ENCODE measurements at regions not wholly inside any gene's neighbourhood (a gene's known extent, or its start where the extent isn't known, plus 50 kb on each side); places are given as distances from the start of the nearest gene placed in this dataset.

DNA sequence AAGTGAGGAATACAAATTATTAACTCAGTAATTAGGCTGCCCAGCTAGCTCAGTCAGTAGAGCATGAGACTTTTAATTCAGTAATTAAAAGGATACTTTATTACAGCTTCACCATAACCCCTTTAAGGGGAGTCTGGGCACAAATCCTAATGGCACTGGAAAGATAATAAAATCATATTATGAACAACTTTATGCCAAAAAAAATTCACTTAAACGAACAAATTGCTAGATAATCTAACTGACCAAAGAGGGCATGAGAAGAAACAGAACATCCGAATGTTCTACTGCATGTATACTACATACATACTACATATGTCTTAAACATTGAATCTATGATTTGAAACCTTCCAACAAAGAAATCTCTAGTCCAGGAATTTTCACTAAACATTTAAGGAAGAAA, 159.5 kb downstream of the CYP26B1 start:
- DNase-seq (ENCODE audit: low spot score in 2 of 2, unreplicated experiment in 2 of 2) = no peak
- Mint-ChIP-seq H3K36me3 (peaks cover 2% of the 10 kb centered on the region), H3K27me3 (ENCODE audit: low read depth) (no peaks in the 10 kb centered on the region), H3K9me3 (peaks cover 18% of the 10 kb centered on the region), H3K27ac (no peak overlapping the region), H3K4me3 (no peak overlapping the region), H3K4me1 (no peaks in the 10 kb centered on the region)
- TF ChIP-seq CTCF (IDR thresholded peaks at IDR 0.05; ENCODE audit: unreplicated experiment) = no peak

GRCh38 chr2:71976685-71977084, 171.0 kb downstream of the CYP26B1 start:
- no peak overlapping the region for H3K27ac Mint-ChIP-seq

DNA sequence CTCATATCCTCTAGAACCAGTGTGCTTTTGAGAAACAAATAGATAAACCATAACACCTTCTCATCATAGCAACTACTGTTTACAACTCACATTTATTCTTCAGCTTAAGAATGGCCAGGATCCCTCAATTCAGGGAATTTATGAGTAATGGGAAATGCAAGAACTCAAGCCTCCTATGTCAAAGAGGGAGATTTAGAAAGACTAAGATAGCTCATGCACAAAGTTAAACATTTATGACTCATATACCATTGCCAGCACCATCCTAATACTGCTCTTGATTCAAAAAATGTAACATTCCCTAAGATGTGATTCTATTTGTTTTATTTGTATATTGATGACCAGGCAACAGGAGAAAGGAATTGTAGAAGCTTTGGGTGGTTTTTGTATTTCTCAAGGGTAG, 172.8 kb downstream of the CYP26B1 start:
- Mint-ChIP-seq H3K9me3 (peaks cover 27% of the 10 kb centered on the region), H3K4me3 (no peak overlapping the region), H3K27me3 (ENCODE audit: low read depth) (peaks cover 10% of the 10 kb centered on the region), H3K36me3 (no peaks in the 10 kb centered on the region), H3K27ac (no peak overlapping the region), H3K4me1 (no peaks in the 10 kb centered on the region)
- no peak for DNase-seq (ENCODE audit: low spot score in 2 of 2, unreplicated experiment in 2 of 2)
- TF ChIP-seq CTCF (IDR thresholded peaks at IDR 0.05; ENCODE audit: unreplicated experiment) = no peak

More at GRCh38 chr2:71976685-71977084, 171.0 kb downstream of the CYP26B1 start:
- Mint-ChIP-seq H3K4me1 (no peaks in the 10 kb centered on the region), H3K9me3 (peaks cover 38% of the 10 kb centered on the region), H3K27me3 (ENCODE audit: low read depth) (peaks cover 10% of the 10 kb centered on the region), H3K4me3 (no peak overlapping the region), H3K36me3 (no peaks in the 10 kb centered on the region)
- DNase-seq (ENCODE audit: low spot score in 2 of 2, unreplicated experiment in 2 of 2) = no peak
- no peak for TF ChIP-seq CTCF (IDR thresholded peaks at IDR 0.05; ENCODE audit: unreplicated experiment)

DNA sequence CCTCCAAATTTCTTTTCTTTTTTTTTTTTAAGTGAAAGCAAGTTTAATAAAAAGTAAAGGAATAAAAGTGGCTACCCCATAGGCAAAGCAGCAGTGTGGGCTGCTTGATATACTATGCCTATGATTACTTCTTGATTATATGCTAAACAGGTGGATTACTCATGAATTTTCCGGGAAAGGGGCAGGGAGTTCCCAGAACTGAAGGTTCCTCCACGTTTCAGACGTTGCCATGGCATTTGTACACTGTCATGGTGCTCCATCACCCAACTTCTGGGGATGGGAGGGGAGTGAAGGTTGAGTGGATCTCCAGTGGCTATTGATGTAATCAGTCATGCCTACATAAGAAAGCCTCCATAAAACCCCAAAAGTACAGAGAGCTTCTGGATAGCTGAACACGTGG, 176.2 kb downstream of the CYP26B1 start:
- no peak overlapping the region for H3K27ac Mint-ChIP-seq
- DNase-seq (ENCODE audit: low spot score in 2 of 2, unreplicated experiment in 2 of 2) = no peak
- H3K4me3 Mint-ChIP-seq = no peak overlapping the region
- H3K27me3 Mint-ChIP-seq (ENCODE audit: low read depth) = peaks cover 12% of the 10 kb centered on the region
- H3K4me1 Mint-ChIP-seq = no peaks in the 10 kb centered on the region
- H3K9me3 Mint-ChIP-seq = peaks cover 3% of the 10 kb centered on the region
- TF ChIP-seq CTCF (IDR thresholded peaks at IDR 0.05; ENCODE audit: unreplicated experiment) = no peak
- no peaks in the 10 kb centered on the region for H3K36me3 Mint-ChIP-seq

DNA sequence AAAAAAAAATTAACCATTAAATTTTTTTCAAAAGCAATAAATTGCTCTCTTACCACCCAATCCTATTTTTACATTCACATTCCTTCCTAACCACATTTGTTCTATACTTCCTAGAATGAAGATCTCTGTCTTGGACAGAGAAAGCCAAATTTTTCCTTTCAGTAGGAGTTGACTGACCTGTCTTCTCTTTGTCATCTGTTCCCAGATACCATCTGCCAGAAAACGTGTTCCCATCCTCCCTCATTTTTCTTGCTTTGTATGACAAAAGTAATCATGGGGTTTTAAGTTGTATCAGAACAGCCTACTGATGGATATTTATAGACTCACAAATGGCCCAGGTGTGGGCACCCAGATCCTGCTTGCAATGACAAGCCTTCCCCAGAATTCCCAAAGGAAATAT, 182.1 kb downstream of the CYP26B1 start:
- Mint-ChIP-seq H3K9me3 (no peaks in the 10 kb centered on the region), H3K27ac (no peak overlapping the region), H3K4me1 (no peaks in the 10 kb centered on the region), H3K27me3 (ENCODE audit: low read depth) (peaks cover 2% of the 10 kb centered on the region), H3K4me3 (no peak overlapping the region), H3K36me3 (no peaks in the 10 kb centered on the region)
- DNase-seq (ENCODE audit: low spot score in 2 of 2, unreplicated experiment in 2 of 2) = no peak
- no peak for TF ChIP-seq CTCF (IDR thresholded peaks at IDR 0.05; ENCODE audit: unreplicated experiment)

Data from mesothelial cell of epicardium (in vitro differentiated cells).